ENCODE measurements at regions not wholly inside any gene's neighbourhood (a gene's known extent, or its start where the extent isn't known, plus 50 kb on each side); places are given as distances from the start of the nearest gene placed in this dataset.

DNA sequence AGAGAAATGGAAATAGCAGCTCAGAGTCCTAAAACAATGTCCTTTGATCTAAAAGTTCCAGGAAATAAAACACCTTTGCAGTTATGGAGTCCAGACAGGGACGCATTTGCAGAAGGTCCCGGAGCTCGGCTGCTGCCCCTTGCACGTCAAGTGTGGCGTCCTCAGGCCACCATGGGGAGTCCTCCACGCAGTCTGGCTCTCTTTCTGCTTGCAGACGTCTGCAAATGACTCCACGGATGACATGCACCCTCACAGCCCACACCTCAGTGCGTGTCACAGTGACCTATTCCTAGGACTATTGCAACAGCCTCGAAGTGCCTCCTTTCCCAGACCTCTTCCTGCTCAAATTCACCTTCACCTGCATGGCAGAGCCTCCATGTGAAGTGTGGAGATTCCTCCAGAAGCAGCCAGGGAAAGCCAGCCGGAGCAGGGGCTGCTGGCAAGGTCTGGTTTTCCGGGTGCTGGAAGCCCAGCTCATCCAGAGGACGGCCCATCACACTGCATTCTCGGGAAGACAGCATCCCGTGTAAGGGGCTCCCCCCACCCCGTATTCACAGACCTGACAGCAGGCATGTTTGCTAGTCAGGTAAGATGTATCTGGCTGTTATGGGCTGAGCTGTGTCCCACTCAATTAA is 137.7 kb downstream of the ASB1 start:
- no peak for TF ChIP-seq TEAD4 (IDR thresholded peaks at IDR 0.05)
- no peak for TF ChIP-seq YY1 (IDR thresholded peaks at IDR 0.05; ENCODE audit: low read depth)

Measured in Ishikawa (cell line).